HEK293T (cell line): ENCODE measurements at regions not wholly inside any gene's neighbourhood (a gene's known extent, or its start where the extent isn't known, plus 50 kb on each side); places are given as distances from the start of the nearest gene placed in this dataset.

Experiments
- CTCF ChIA-PET: fragments of 350-600 bp; formaldehyde crosslinking; extraction: SDS; loops from one replicate; lab custom pipeline; 2021; ENCODE audit warnings: antibody characterized with exemption, inconsistent platforms; lab: Yijun Ruan, JAX
- POLR2A ChIA-PET: fragments of 350-600 bp; formaldehyde crosslinking; extraction: SDS; loops from one replicate; lab custom pipeline; 2020; ENCODE audit warnings: antibody characterized with exemption, inconsistent platforms; lab: Yijun Ruan, JAX
- DNase-seq: peaks from one replicate; pipeline ENCODE4 v3.0.0; 2012; ENCODE audit warnings: mixed read lengths; ENCODE audit errors: extremely low spot score
- ARNT ChIP-seq: fragments of 450-650 bp; IDR thresholded peaks from 2 replicates; pipeline ENCODE4 v1.6.1; 2017; ENCODE audit warnings: mild to moderate bottlenecking
- BHLHE40 ChIP-seq: fragments of 450-650 bp; IDR thresholded peaks from 2 replicates; pipeline ENCODE4 v1.6.1; 2016; ENCODE audit warnings: mild to moderate bottlenecking, moderate library complexity, borderline replicate concordance
- CTBP1 ChIP-seq: fragments of 450-650 bp; IDR thresholded peaks from 2 replicates; pipeline ENCODE4 v1.6.1; 2016; ENCODE audit warnings: borderline replicate concordance
- ELF4 ChIP-seq: fragments of 450-650 bp; IDR thresholded peaks from 2 replicates; pipeline ENCODE4 v1.6.1; 2017; ENCODE audit warnings: antibody characterized with exemption
- FOXA1 ChIP-seq: fragments of 450-650 bp; IDR thresholded peaks from 2 replicates; pipeline ENCODE4 v1.6.1; 2016; ENCODE audit warnings: mild to moderate bottlenecking
- FOXK2 ChIP-seq: fragments of 450-650 bp; IDR thresholded peaks from 2 replicates; pipeline ENCODE4 v1.6.1; 2016; ENCODE audit warnings: mild to moderate bottlenecking
- FOXM1 ChIP-seq: fragments of 450-650 bp; IDR thresholded peaks from 2 replicates; pipeline ENCODE4 v1.6.1; 2017; ENCODE audit warnings: mild to moderate bottlenecking, borderline replicate concordance
- HDGF ChIP-seq: fragments of 450-650 bp; IDR thresholded peaks from 2 replicates; pipeline ENCODE4 v1.6.1; 2017; ENCODE audit warnings: antibody characterized with exemption, borderline replicate concordance
- L3MBTL2 ChIP-seq: fragments of 450-650 bp; conservative IDR thresholded peaks from 2 replicates; pipeline ENCODE4 v1.6.1; 2016; ENCODE audit warnings: mild to moderate bottlenecking
- LEF1 ChIP-seq: fragments of 450-650 bp; IDR thresholded peaks from 2 replicates; pipeline ENCODE4 v1.6.1; 2017; ENCODE audit warnings: mild to moderate bottlenecking, borderline replicate concordance
- NFRKB ChIP-seq: fragments of 450-650 bp; IDR thresholded peaks from 2 replicates; pipeline ENCODE4 v1.6.1; 2016; ENCODE audit warnings: mild to moderate bottlenecking, moderate library complexity
- PKNOX1 ChIP-seq: fragments of 450-650 bp; IDR thresholded peaks from 2 replicates; pipeline ENCODE4 v1.6.1; 2016
- SP1 ChIP-seq: fragments of 450-650 bp; IDR thresholded peaks from 2 replicates; pipeline ENCODE4 v1.6.1; 2017
- SUZ12 ChIP-seq: fragments of 450-650 bp; IDR thresholded peaks from 2 replicates; pipeline ENCODE4 v1.6.1; 2016; ENCODE audit warnings: mild to moderate bottlenecking
- TARDBP ChIP-seq: fragments of 450-650 bp; IDR thresholded peaks from 2 replicates; pipeline ENCODE4 v1.6.1; 2016
- ZNF384 ChIP-seq: fragments of 450-650 bp; IDR thresholded peaks from 2 replicates; pipeline ENCODE4 v1.6.1; 2016

GRCh38 chr5:164663198-164663989 is 1158.0 kb downstream of the MAT2B start:
- no peak for TF ChIP-seq CTBP1
- TF ChIP-seq SP1, result no peak
- TF ChIP-seq BHLHE40, result no peak
- no peak for TF ChIP-seq LEF1
- no peak for TF ChIP-seq ARNT
- no peak for DNase-seq
- CTCF ChIA-PET, result no interaction called here
- POLR2A ChIA-PET, result no interaction called here

- CTCF ChIA-PET, result no interaction called here
These were observed 1166.2 kb downstream of the MAT2B start for GRCh38 chr5:164671640-164672039.

GRCh38 chr5:164672205-164672604 is 1166.8 kb downstream of the MAT2B start:
- TF ChIP-seq CTBP1, result no peak
- TF ChIP-seq ZNF384, result no peak
- no peak for TF ChIP-seq FOXA1
- no peak for TF ChIP-seq SP1
- no peak for TF ChIP-seq TARDBP
- TF ChIP-seq FOXM1, result no peak
- no peak for TF ChIP-seq L3MBTL2
- no peak for TF ChIP-seq SUZ12
- TF ChIP-seq ARNT, result no peak
- TF ChIP-seq HDGF, result no peak
- no peak for TF ChIP-seq PKNOX1
- no peak for TF ChIP-seq BHLHE40
- TF ChIP-seq NFRKB, result no peak
- no peak for TF ChIP-seq FOXK2
- no peak for TF ChIP-seq ELF4
- TF ChIP-seq LEF1, result no peak
- DNase-seq, result no peak
- ChIA-PET CTCF (no interaction called here), POLR2A (no interaction called here)

More at GRCh38 chr5:164671640-164672039, 1166.2 kb downstream of the MAT2B start:
- POLR2A ChIA-PET, result no interaction called here
- no peak for TF ChIP-seq ZNF384
- no peak for TF ChIP-seq FOXA1
- no peak for TF ChIP-seq FOXM1
- no peak for TF ChIP-seq ELF4
- TF ChIP-seq FOXK2, result no peak
- no peak for TF ChIP-seq LEF1
- TF ChIP-seq SP1, result no peak
- no peak for TF ChIP-seq L3MBTL2
- no peak for TF ChIP-seq HDGF
- TF ChIP-seq SUZ12, result no peak
- TF ChIP-seq BHLHE40, result no peak
- no peak for TF ChIP-seq CTBP1
- no peak for TF ChIP-seq PKNOX1
- TF ChIP-seq TARDBP, result no peak
- no peak for TF ChIP-seq ARNT
- no peak for TF ChIP-seq NFRKB
- no peak for DNase-seq

- CTCF ChIA-PET, result no interaction called here
These were observed 1167.7 kb downstream of the MAT2B start for GRCh38 chr5:164672931-164673694.

GRCh38 chr5:164679461-164679860 is 1174.0 kb downstream of the MAT2B start:
- no peak for DNase-seq
- no peak for TF ChIP-seq L3MBTL2
- TF ChIP-seq SP1, result no peak
- TF ChIP-seq FOXK2, result no peak
- no peak for TF ChIP-seq NFRKB
- no peak for TF ChIP-seq FOXA1
- TF ChIP-seq ZNF384, result no peak
- TF ChIP-seq LEF1, result no peak
- no peak for TF ChIP-seq ARNT
- no peak for TF ChIP-seq TARDBP
- TF ChIP-seq ELF4, result no peak
- no peak for TF ChIP-seq CTBP1
- no peak for TF ChIP-seq SUZ12
- POLR2A ChIA-PET, result no interaction called here
- CTCF ChIA-PET, result no interaction called here

More at GRCh38 chr5:164672931-164673694, 1167.7 kb downstream of the MAT2B start:
- peak; percentile 11 for DNase-seq
- POLR2A ChIA-PET, result no interaction called here
- TF ChIP-seq TARDBP (no peak), FOXM1 (no peak), FOXK2 (no peak), PKNOX1 (no peak), ARNT (no peak)

GRCh38 chr5:164680216-164680615 is 1174.8 kb downstream of the MAT2B start:
- POLR2A ChIA-PET, result no interaction called here
- DNase-seq, result no peak
- CTCF ChIA-PET, result no interaction called here
- TF ChIP-seq TARDBP, result no peak
- no peak for TF ChIP-seq FOXK2
- no peak for TF ChIP-seq ZNF384
- TF ChIP-seq SP1, result no peak
- no peak for TF ChIP-seq SUZ12
